Esophagus squamous epithelium (tissue), 5 donors: ENCODE measurements at regions not wholly inside any gene's neighbourhood (a gene's known extent, or its start where the extent isn't known, plus 50 kb on each side); places are given as distances from the start of the nearest gene placed in this dataset.
"Not testable (repeated sequence)": the region's sequence is repeated elsewhere in the genome, so short reads cannot be mapped to it uniquely, and the experiment has no call there.

Experiments used
- DNase-seq: peaks from one replicate; lab custom pipeline; 2025; lab: John Stamatoyannopoulos, UW
- H3K27ac ChIP-seq, 4 donors: fragments of 200-600 bp; sonication (generic); one replicate each; pipeline ENCODE4 v1.5.1; 2016 to 2019; ENCODE audit warnings: mild to moderate bottlenecking in 1 of 4
- H3K27me3 ChIP-seq, 4 donors: fragments of 200-600 bp; sonication (generic); 1 replicate in 3 of 4; 2 replicates in 1 of 4; pipeline versions ENCODE4 v1.5.1 to v1.6.0; 2017 to 2021; ENCODE audit warnings: antibody characterized with exemption in 1 of 4
- H3K36me3 ChIP-seq, 3 donors: fragments of 200-600 bp; sonication (generic); one replicate each; pipeline ENCODE4 v1.5.1; 2016 to 2019
- H3K4me1 ChIP-seq, 3 donors: fragments of 200-600 bp; sonication (generic); one replicate each; pipeline ENCODE4 v1.5.1; 2017 to 2019
- H3K4me3 ChIP-seq, 4 donors: fragments of 200-600 bp; sonication (generic); 1 replicate in 3 of 4; 2 replicates in 1 of 4; pipeline ENCODE4 v1.5.1; 2016 to 2019; ENCODE audit warnings: mild to moderate bottlenecking in 2 of 4, moderate library complexity in 1 of 4
- H3K9me3 ChIP-seq, 3 donors: fragments of 200-600 bp; sonication (generic); one replicate each; pipeline ENCODE4 v1.5.1; 2016 to 2019
- CTCF ChIP-seq, 6 experiments: fragments of 450-650 bp in 4 of 6; fragments of 200-600 bp in 2 of 6; sonication (generic) in 2 of 6; IDR thresholded peaks; one replicate each; pipeline ENCODE4 v1.5.1; 2016 to 2019; ENCODE audit warnings: antibody characterized with exemption in 6 of 6, mild to moderate bottlenecking in 4 of 6, moderate library complexity in 4 of 6
- POLR2A ChIP-seq, 4 donors: fragments of 450-650 bp; IDR thresholded peaks; one replicate each; pipeline ENCODE4 v1.6.1; 2017; ENCODE audit warnings: antibody characterized with exemption in 4 of 4, mild to moderate bottlenecking in 4 of 4, moderate library complexity in 3 of 4
- WGBS, 2 donors: methylation state at CpG; one replicate each; pipeline ENCODE4 v1.1.5; 2018; 5-methylcytosine and 5-hydroxymethylcytosine counted together
- intact Hi-C: fragments of 100-400 bp; cut with DNase I; formaldehyde crosslinking; loops from one replicate; pipeline ENCODE4 v1.15.0; 2022
- donor health status: DM: yes; HTN: yes; CAD: no.

GRCh38 chrX:22810876-22811275, 188.9 kb upstream of the DDX53 start:
- H3K9me3 ChIP-seq: no peaks in the 10 kb centered on the region
- TF ChIP-seq POLR2A (IDR thresholded peaks at IDR 0.05): no peak
- TF ChIP-seq CTCF (IDR thresholded peaks at IDR 0.05): no peak
- WGBS, 2 donors: 65 to 67% methylated on average over 1 of the region's 2 CpGs

GRCh38 chrX:22818061-22818460, 181.7 kb upstream of the DDX53 start:
- TF ChIP-seq POLR2A (IDR thresholded peaks at IDR 0.05): no peak
- no peak for TF ChIP-seq CTCF (IDR thresholded peaks at IDR 0.05)
- H3K27me3 ChIP-seq: no peaks in the 10 kb centered on the region
- H3K9me3 ChIP-seq: no peaks in the 10 kb centered on the region
- intact Hi-C loops: no loop called here
- no peaks in the 10 kb centered on the region for H3K4me1 ChIP-seq
- H3K27ac ChIP-seq: no peak overlapping the region
- no peak for DNase-seq
- no peaks in the 10 kb centered on the region for H3K36me3 ChIP-seq
- H3K4me3 ChIP-seq: no peak overlapping the region

More at GRCh38 chrX:22810876-22811275, 188.9 kb upstream of the DDX53 start:
- Histone ChIP-seq H3K27me3 (no peaks in the 10 kb centered on the region), H3K27ac (no peak overlapping the region), H3K4me3 (no peak overlapping the region), H3K36me3 (no peaks in the 10 kb centered on the region), H3K4me1 (no peaks in the 10 kb centered on the region)
- intact Hi-C loops: no loop called here
- DNase-seq: no peak

GRCh38 chrX:22855693-22856092, 144.1 kb upstream of the DDX53 start:
- Histone ChIP-seq H3K4me3 (no peak overlapping the region), H3K27ac (no peak overlapping the region), H3K27me3 (no peaks in the 10 kb centered on the region), H3K9me3 (no peaks in the 10 kb centered on the region), H3K4me1 (no peaks in the 10 kb centered on the region), H3K36me3 (no peaks in the 10 kb centered on the region)
- TF ChIP-seq POLR2A (IDR thresholded peaks at IDR 0.05) (no peak), CTCF (IDR thresholded peaks at IDR 0.05) (no peak)
- no peak for DNase-seq
- intact Hi-C loops: no loop called here

- H3K27ac ChIP-seq: no peak overlapping the region
- no peaks in the 10 kb centered on the region for H3K27me3 ChIP-seq
- no peaks in the 10 kb centered on the region for H3K4me1 ChIP-seq
- no peaks in the 10 kb centered on the region for H3K36me3 ChIP-seq
- no peak overlapping the region for H3K4me3 ChIP-seq
- TF ChIP-seq POLR2A (IDR thresholded peaks at IDR 0.05) (no peak), CTCF (IDR thresholded peaks at IDR 0.05) (no peak)
- no peaks in the 10 kb centered on the region for H3K9me3 ChIP-seq
- intact Hi-C loops: no loop called here
- DNase-seq: no peak
These were observed 140.1 kb upstream of the DDX53 start for GRCh38 chrX:22859642-22860041.

GRCh38 chrX:22866801-22867200, 133.0 kb upstream of the DDX53 start:
- H3K27me3 ChIP-seq, intact Hi-C loops, H3K4me3 ChIP-seq, H3K4me1 ChIP-seq, H3K36me3 ChIP-seq, DNase-seq, H3K9me3 ChIP-seq, H3K27ac ChIP-seq: not testable (repeated sequence)
- no CpG with 5 or more reads among the region's 5 CpGs for WGBS, 2 donors

GRCh38 chrX:22882543-22882942, 117.2 kb upstream of the DDX53 start:
- Histone ChIP-seq H3K4me3 (no peak overlapping the region), H3K27ac (no peak overlapping the region), H3K36me3 (no peaks in the 10 kb centered on the region), H3K9me3 (no peaks in the 10 kb centered on the region), H3K4me1 (no peaks in the 10 kb centered on the region), H3K27me3 (no peaks in the 10 kb centered on the region)
- no peak for DNase-seq
- no peak for TF ChIP-seq CTCF (IDR thresholded peaks at IDR 0.05)
- TF ChIP-seq POLR2A (IDR thresholded peaks at IDR 0.05): no peak
- 54 to 62% methylated on average over 2 of the region's 2 CpGs for WGBS, 2 donors
- intact Hi-C loops: no loop called here
